HG03520 (cell line): ENCODE measurements at regions not wholly inside any gene's neighbourhood (a gene's known extent, or its start where the extent isn't known, plus 50 kb on each side); places are given as distances from the start of the nearest gene placed in this dataset.

Source experiments
- ATAC-seq: cut with Tn5 transposase; IDR thresholded peaks from one replicate; pipeline ENCODE4 v1.9.1; 2021; ENCODE audit warnings: mild to moderate bottlenecking, moderate library complexity; ENCODE audit not compliant: unreplicated experiment

- no peak for ATAC-seq
Measured at GRCh38 chr1:82269431-82269830, 468.7 kb downstream of the ADGRL2 start.

DNA sequence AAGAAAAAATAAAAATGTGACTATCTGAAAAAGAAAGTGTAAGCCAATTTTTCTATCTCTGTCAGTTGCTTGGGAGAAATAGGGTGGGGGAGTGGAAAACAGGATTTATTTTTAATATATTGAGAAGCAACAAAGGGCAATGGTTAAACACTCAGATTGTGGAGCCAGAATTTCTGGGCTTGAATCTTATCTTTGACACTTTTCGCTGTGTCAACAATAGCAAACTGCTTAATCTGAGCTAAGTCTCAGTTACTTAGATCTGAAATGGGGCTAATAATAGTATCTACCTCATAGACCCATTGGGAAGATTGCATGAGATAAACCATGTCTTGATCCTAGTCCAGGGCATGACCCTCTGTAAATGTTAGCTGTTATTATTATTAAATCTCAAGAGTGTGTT is 468.1 kb downstream of the ADGRL2 start:
- no peak for ATAC-seq

DNA sequence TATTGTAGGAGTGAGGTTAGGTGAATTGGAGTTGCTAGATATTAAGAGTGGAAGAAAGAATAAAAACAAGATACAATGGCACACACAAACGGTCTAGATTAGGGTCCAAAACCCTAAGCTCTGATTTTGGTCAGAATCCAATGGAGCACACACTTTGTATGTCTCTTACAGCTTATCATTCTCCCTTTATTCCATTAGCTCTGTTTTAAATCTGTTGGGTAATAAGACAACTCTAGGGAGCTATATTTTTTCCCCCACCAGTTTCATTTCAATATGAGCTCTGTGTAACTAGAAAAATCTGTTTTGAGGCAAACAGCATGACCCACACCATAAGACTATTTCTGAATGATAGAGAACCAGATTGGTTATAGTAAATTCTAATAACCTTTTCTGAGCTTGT is 465.6 kb downstream of the ADGRL2 start:
- no peak for ATAC-seq

GRCh38 chr1:82265436-82265835 is 464.7 kb downstream of the ADGRL2 start:
- no peak for ATAC-seq

GRCh38 chr1:82264802-82265201 is 464.1 kb downstream of the ADGRL2 start:
- no peak for ATAC-seq

DNA sequence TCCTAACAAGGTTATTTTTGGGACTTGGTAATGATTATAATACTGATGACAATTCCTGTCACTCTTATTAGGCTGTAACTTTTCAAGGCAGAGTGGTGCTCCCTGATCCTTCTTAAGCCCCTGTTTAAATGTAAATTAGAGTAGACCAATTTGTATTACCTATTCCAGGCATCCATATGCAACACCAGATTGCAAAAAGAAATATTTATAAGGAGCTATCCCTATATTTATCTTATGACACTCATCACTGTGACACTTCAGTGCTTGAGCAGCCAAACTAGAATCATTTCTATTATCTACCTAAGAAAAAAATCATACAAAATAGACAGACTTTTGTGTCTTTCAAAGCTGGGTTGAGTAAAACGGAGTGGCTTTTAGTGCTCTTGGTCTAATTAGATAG is 462.7 kb downstream of the ADGRL2 start:
- no peak for ATAC-seq

DNA sequence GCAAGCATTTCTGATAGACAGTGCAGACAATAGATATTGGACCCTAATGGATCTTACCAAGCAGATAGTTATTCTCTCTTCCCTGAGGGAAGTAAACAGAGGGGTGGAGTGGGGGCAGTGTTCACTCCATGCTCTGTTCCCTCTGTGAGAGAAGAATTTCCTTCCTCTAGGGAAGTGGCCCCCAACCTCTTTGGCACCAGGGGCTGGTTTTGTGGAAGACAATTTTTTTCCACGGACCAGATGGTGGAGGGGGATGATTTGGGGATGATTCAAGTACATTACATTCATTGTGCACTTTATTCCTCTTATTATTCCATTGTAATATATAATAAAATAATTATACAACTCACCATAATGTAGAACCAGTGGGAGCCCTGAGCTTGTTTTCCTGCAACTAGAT is 459.9 kb downstream of the ADGRL2 start:
- ATAC-seq: no peak

- ATAC-seq: no peak
Measured at GRCh38 chr1:82260051-82260450, 459.3 kb downstream of the ADGRL2 start.

- ATAC-seq: no peak
Measured at GRCh38 chr1:82258887-82259286, 458.2 kb downstream of the ADGRL2 start.

GRCh38 chr1:82246050-82246449 is 445.3 kb downstream of the ADGRL2 start:
- no peak for ATAC-seq

GRCh38 chr1:82245345-82246014 is 444.7 kb downstream of the ADGRL2 start:
- no peak for ATAC-seq

DNA sequence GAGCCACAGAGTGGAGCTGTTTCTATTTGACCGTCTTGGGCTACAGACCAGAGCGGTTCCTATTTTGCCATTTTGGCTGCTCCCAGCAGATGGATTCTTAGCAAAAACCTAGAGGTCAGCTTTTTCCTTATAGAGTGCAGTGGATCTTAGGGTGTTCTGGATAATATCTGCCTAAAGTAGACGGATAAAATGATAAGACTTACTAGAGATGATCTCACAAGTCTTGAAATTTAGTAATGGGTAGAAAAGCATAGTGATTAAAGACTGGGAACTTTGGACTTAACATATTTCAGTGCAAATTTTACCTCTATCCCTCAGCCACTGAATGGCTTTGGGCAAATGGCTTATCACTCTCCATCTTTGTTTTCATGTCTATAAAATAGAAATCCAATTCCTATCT is 439.8 kb downstream of the ADGRL2 start:
- ATAC-seq: no peak

- no peak for ATAC-seq
Measured at GRCh38 chr1:82230667-82231066, 429.9 kb downstream of the ADGRL2 start.

DNA sequence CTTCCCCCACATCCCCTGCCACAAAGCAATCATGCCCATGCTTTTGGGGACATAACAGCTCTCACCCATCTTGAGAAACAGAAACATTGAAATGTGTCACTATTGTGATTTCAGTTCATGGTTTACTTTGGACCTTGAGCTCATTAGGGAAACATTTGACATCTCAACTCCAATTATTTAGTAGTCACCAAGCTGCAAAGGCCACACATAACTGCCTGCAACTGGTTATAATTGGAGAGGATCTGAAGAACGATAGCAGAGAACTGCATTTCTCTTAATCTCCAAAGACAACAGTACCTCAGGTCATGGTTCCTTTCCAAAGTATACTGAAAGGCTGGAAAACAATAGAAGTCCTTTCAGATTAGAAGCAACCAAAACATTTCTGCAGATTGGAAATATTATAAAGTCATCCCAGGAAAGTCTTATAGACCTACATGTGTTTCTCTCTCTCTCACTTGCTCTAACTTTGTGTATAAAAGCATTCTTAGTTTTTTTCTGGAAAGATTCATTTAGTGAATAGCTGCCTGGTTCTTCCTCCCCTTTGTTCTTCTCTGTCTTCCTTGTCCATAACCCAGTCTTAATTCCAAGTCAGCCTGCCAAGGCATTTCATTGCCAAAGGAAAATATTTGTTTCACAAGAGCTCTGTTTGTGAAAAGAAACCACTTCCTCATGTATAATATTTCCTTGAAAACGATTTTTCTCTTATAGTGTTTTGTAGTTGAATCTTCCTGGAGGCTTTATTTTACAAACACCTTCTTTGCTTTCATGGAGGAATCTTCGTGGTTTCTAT is 426.8 kb downstream of the ADGRL2 start:
- ATAC-seq: no peak

- ATAC-seq: no peak
Measured at GRCh38 chr1:82226186-82226505, 425.4 kb downstream of the ADGRL2 start.

DNA sequence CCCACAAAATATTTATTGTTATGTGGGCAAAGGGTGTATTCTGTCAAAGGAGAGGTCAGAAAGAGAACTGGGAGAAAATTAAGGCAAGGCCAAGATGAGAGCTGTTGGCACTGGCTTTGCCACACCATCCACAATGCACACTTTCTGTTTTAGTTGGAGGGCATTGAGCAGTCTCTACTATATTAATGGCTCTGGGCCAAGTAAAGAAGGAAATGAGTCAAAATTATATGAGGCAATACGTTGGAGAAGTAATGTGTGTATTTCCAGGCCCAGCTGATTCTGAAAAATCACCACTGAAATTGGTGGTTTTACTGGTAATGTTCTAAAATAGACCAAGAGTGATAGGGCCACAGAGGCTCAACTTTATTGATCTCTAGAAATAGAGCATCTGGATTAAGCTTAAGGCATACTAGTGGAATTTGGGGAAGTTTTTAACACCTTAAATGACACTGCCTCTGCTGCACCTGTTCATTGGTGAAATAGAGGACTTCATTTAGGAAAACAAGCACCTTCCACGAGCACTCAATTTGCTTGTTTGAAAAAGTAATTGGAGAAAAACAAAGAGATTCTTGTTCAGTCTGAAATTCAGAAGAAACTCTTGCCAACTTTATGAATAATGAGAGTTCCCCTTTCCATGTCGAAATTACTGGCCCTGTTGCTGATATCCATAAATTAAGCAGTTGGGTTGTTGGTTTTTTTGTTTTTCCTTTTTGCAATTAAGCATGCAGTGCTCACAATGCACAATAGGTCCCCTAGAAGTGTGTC is 424.9 kb downstream of the ADGRL2 start:
- ATAC-seq: no peak

GRCh38 chr1:82223091-82223490 is 422.4 kb downstream of the ADGRL2 start:
- ATAC-seq: no peak

DNA sequence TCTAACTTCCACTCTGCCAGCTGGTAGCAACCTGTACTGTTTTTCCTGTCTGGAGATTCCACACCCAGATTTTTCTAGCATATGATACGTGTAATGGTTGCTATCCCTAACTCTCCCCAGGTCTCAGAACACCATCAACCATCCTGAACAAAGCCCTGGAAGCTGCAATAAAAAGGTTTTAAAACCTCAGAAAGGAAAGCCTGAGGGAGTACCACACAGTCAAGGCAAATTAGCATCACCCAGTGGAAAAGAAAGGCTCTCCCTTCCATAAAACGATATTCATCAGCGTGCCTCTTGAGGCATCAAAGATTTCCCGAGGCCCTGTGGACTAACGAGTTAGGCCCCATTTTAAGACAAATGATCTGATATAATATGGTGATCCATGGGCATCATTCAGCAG is 421.0 kb downstream of the ADGRL2 start:
- no peak for ATAC-seq

GRCh38 chr1:82220754-82221153 is 420.0 kb downstream of the ADGRL2 start:
- ATAC-seq: no peak

- ATAC-seq: no peak
Measured at GRCh38 chr1:82219841-82220240, 419.1 kb downstream of the ADGRL2 start.

- ATAC-seq: no peak
Measured at GRCh38 chr1:82218846-82219245, 418.1 kb downstream of the ADGRL2 start.

DNA sequence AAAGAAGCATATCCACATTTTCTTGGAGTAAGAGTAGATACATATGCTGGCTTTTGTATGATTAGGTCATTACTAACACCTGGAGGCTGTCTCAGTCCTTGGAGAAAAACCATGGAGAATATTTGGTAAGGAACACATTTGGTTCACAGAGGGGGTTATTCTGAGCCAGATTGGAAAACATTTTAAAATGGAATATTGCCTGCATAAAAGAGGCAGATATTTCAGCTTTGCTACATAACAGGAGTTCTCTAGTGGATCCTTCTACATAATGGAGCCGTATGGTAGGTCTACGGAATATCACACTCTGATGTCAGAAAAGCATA is 415.1 kb downstream of the ADGRL2 start:
- ATAC-seq: no peak
